GM19395 (cell line): ENCODE measurements at regions not wholly inside any gene's neighbourhood (a gene's known extent, or its start where the extent isn't known, plus 50 kb on each side); places are given as distances from the start of the nearest gene placed in this dataset.
"Not testable (repeated sequence)": the region's sequence is repeated elsewhere in the genome, so short reads cannot be mapped to it uniquely, and the experiment has no call there.

ENCODE experiments used
- ATAC-seq: cut with Tn5 transposase; IDR thresholded peaks from one replicate; pipeline ENCODE4 v1.9.1; 2021; ENCODE audit warnings: mild to moderate bottlenecking, moderate library complexity; ENCODE audit not compliant: unreplicated experiment

DNA sequence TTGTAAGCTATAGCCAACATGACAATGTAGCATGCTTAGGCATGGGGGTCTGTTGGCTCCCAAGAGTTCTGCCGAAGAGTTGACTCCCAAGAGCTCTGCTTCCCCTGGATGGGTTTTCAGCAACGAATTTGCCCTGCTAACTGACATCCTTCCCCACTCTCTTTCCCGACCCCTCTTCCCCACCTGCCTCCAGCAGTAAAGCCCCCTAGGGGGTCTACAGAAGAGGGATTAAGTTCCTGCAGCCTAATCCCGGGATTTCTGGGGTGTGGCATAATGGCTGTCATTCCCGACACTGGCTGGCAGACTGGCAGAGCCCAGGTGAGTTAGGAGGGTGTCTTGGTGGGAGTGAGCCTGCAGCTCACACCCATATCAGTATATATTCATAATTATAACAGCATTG lies 121.0 kb upstream of the ZNF184 start:
- ATAC-seq: no peak

DNA sequence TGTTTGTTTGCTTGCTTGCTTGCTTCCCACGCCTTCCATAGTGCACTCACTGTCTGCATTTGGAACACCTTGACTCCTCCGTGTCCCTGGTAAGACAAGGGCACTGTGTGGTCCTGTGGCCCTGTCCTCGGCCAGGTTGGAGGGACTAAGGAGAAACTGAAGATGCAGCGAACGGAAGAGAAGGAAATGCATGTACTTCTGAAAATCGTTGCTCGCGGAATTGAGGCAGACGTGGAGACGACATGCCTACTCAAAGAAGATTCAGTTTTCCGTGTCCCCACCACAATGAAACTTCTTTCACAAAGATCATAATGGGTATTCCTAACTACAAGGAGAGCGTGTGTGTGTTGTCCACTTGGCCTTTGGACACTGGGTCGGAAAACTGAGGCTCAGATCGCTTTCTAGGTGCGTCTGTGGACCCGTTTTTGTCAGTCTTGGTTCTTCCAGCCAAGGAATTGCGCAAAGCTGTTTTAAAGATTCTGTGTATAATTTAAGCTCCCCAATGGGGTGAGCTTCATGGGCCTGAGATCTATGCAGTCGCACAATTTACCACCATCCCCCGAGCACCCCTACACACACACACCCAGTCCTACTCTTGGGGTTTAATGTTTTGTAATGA lies 120.4 kb upstream of the ZNF184 start:
- peak; percentile 24 for ATAC-seq

DNA sequence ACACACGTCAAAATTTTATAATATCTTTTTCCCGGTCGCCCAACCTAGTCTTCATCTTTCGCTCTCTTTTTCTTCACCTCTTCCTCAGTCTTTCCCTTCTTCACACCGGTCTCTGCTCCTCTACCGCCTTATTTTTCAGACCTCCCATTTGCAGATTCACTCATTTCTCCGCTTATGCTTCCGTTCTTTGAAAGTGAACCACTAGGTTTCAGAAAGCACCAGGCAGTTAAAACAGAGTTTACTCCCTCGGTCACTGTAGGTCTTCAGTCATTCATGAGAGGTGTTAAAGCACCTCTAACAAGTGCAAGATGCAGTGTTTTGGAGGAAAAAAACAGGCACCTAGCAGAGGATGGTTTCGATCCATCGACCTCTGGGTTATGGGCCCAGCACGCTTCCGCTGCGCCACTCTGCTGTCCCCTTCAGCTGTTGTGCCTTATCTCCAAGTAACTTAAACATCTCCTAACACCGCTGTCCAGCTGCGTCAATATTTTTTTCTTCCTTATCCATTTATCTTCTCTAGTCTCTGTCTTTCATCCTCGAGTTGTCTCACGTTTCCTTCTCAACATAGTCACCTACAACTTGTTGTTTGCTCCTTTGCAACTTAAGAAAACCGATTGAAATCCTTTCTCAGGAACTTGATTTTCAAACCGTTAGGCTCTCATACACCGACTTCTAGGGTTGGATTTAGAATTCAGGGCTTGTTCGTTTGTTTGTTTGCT lies 119.7 kb upstream of the ZNF184 start:
- peak; percentile 91 for ATAC-seq

DNA sequence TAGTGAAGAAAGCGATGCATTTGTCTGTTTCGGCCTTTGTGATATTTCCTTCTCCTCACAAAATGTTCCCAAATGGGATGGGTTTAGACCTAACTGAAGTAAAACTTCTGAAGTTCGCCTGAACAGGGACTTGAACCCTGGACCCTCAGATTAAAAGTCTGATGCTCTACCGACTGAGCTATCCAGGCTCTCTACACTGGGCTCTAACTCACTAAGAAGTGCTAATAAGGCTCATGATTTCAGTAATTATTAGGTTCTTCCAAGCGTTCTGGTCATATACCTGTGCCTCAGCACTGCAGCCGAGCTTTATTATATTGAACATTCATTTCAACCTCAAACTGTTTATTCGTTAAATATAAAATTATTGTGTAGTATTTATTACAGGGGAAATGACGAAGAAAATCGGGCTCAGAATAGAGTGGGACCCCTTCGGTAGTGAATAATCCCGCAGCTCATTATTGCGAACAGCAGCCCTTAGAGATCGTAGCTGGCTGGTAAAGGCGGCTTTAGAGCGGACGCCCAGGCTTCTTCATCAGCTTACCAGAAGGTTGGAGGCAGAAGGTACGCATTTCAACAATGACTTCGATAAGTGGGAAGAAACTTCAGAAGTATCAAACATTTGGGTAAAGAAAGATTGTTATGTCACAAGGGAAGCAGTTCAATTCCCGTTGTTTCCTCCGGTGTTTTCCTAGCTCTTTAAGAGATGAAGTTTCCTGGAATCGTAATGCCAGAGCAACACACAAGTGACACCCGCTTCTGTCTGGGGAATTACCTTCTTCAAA lies 119.0 kb upstream of the ZNF184 start:
- ATAC-seq: no peak

DNA sequence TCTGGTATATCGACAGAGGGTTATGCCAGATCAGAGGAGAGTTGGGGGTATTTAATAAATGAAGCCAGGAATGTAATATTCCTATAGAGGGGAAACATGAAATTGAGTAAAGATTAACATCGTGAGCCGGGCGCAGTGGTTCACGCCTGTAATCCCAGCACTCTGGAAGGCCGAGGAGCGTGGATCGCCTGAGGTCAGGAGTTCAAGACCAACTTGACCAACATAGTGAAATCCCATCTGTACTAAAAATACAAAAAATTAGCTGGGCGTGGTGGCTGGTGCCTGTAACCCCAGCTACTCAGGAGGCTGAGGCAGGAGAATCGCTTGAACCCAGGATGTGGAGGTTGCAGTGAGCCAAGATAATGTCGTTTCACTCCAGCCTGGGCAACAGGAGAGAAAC lies 112.4 kb upstream of the ZNF184 start:
- ATAC-seq: not testable (repeated sequence)

DNA sequence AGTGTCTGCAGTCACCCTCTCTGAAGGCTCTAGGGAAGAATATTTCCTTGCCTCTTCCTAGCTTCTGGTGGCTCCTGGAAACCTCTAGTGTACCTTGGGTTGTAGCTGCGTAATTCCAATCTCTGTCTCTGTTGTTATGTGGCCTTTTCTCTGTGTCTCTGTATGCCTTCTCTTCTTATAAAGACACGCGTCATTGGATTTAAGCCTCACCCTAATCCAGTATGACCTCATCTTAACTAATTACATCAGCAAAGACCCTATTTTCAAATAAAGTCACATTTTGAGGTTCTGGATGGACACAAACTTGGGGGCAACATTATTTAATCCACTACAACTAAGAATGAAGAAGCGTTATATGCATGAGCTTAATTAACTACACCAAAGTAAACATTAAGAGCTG lies 111.4 kb upstream of the ZNF184 start:
- ATAC-seq: no peak

DNA sequence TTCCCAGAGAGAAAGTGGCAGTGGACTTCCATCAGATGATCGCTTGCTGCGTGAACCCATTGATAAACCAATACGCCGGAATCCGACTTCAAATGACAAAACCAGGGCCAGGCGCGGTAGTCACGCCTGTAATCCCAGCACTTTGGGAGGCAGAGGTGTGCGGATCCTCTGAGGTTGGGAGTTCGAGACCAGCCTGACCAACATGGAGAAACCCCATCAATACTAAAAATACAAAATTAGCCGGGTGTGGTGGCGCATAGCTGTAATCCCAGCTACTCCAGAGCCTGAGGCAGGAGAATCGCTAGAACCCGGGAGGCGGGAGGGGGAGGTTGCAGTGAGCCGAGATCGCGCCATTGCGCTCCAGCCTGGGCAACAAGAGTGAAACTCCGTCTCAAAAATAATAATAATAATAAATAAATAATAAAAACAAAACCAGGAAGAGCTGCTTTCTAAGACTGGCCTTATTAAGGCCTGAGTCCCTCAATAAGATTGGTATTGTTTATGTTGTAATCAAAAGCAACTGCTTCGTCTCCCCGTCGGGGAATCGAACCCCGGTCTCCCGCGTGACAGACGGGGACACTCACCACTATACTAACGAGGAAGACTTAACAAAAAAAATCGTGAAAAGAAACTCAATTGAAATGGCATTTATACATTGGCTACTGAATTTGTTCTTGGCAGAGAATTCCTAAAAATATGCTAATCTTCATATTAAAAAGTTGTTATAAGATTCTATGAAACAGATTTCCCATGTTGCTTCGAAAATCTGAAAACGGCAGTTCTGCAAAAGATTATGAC lies 110.2 kb upstream of the ZNF184 start:
- ATAC-seq: no peak

DNA sequence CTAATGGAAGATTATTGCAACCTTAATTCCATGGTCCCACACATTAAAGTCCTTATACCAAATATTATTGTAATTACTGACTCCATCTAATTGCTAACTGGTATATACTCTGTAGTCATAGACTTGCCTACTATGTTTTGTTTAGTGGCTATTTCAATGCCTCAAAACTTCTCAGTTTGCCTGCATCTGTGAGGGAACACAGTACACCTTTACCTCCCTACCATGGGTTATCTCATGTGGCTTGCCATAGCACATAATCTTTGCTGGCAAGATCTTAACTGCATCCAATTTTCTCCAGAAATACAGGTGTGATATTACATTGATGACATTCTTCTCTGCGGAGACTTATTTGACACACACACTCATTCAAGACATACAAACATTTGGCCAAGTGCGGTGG lies 107.1 kb upstream of the ZNF184 start:
- ATAC-seq: no peak

DNA sequence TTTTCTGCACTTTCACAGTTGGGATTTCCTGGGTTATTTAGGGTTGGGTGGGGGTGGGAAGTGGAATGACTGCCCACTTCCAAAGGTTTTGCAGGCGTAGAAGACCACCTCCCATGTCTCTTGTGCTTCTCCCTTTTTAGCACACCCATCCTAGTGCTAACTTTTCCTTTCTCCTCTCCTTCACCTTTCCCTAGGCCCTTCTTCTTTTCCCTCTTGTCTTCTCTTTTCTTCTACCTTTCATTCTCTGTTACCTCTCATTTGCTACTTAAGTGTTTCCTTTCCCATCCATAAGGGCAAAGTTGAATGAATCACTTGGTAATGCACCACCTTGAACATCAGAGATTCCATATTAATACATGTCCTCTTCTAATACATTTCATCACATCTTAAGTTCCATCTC lies 105.0 kb upstream of the ZNF184 start:
- ATAC-seq: no peak

DNA sequence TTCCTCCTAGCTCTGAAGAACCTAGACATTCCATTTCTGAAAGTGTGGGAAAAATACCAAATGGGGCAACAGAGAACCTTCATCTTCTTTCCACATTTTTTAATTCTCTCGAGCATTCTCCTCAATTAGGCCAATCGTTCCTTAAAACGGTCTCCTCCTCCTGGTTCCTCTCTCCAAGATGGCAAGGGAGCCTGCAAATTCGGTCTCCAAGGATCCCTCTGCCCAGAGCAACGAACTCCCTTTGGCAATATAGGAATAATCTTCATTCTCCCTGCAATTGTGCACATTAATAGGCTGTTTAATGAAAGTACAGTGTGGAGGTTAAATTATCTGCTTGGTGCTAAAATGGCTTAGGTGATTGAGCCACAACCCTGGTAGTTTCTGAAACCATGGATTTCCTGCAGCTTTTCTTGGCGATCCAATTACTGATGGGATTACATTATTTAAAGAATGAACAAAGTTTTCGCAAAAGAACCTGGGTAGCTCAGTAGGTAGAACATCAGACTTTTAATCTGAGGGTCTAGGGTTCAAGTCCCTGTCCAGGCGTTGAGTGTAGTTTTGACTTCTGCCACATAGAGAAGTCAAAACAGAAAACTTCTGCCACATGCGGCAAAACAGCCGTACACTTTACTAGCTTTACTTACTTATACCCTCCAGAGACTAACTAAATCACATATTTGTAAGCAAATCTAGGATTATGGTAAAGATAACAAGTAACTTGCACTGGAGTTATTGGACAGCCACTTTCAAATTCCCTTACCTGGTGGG lies 102.9 kb upstream of the ZNF184 start:
- no peak for ATAC-seq

DNA sequence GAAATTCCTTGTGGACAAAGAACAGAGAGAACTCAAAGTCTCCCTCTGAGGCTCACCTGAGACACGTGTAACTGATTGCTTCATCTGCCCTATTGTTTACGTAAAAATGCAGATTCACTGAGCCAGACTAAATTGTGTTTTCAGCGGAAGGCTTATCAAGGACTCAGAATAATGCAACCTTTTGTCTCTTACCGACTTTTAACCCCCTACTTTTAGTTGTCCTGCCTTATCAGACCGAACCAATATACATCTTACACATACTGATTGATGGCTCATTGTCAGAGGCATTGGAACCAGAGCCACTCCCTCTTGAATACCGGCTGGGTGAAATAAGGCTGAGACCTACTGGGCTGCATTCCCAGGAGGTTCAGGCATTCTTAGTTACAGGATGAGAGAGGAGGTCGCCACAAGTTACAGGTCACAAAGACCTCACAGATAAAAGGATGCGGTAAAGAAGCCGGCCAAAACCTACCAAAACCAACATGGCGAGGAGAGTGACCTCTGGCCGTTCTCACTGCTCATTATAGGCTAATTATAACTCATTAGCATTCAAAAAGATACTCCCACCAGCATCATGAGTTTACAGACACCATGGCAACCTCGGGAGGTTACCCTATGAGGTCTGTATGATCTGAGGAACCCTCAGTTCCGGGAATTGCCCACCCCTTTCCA lies 95.5 kb upstream of the ZNF184 start:
- no peak for ATAC-seq

DNA sequence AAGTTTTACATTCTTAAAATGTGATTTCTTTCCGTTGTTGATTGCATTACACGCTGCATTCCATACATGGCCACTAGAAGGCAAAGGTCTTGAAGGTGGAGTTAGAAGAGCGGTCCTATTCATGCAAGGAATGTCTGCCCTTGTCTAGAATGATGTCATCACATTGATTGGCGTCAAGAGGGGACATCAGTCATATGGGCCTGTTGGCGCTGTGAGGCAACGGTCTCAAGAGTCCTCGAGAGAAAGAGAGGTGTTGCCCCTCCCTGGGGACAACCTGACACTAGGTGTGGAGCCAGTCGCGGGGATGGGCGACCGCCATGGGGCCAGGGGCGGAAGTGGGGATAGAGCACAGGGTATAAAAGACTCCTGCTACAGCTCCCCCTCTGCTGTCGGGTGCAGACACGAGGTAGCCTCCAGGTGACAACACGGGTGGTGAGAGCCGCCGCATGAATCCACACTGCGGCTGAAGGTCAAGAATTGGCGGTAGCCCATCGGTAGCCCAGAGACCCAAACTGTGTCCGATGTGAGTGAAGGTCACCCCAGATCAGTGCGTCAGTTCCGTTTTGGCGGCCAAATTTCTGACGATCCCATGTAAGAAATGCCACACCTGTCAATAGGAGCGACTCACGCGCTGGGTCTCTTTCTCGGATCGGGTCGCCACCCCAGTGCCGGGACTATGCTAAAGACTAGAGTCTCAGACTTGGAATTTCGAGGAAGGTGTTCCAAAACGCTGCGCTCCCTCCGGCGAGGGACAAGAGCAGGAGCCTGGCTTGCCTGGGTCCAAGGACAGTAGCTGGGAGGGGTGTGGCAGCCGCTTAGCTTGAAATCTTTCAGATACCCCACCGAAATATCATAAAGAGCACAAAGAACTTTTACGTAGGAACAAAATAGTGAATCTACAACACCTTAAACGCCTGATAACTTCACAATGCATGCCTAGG lies 93.2 kb upstream of the ZNF184 start:
- ATAC-seq: no peak

DNA sequence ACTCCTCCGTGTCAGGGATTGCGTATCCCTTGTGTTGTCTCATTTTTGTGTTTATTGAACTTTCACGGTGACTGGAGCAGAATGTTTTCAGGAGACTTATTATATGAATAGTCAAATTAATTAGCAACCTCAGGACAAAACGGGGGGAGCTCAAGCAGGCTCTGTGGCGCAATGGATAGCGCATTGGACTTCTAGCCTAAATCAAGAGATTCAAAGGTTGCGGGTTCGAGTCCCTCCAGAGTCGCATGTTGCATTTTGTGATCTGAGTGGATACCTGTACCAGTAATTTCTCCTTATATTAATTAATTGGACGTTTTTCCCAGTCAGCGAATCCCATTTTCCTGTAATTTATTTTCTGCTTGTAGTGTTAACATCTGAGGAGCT lies 89.1 kb upstream of the ZNF184 start:
- no peak for ATAC-seq

DNA sequence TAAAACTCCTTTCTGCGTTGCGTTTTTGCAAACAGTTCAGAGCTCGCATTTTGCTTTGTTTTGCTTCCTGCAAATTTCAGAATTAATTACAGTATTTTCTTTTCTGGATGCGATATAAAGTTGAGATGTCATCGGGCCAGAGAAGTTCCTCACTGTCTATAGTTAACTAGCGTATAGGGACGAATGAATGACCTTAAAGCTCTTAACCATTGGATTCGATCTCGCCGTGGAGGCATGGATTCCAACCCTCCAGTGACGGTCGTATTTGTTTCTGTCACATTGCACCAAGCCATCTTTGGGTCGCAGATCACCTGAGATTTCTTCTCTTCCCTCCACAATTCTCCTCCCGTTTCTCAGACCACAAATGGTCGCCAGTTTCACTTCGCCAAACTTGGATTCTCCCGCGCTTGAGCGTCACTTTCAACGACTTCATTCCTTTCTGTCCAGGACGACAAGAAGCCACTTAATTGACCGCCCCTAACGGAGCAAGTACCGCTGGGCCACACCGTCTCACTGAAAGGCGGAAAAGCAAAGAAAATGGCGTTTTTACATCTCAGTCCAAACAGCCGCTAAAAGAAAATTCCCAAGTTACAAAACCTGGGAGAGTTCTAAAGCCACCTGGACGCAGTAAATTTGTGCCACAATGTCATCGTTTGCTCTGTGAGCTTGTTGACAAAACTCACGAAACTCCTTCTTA lies 85.3 kb upstream of the ZNF184 start:
- no peak for ATAC-seq

DNA sequence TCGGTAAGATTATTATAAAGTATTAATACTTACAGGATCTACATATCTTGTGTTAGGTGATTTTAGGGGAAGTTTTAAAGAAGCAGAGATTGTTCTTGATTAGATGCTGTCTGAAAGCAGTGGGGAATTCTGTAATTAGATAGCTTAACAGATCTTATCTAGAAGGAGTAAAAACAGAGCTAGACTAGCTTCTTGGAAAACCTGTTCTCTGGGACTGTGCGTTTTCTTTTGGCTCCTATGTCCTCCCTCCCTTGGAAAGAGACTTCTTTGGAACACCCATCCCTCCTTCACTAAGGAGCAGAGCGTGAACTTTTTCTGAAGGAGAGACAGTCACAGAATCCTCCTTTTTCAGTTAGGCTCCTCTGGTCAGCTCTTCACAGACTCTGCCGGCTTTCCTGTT lies 83.5 kb upstream of the ZNF184 start:
- ATAC-seq: no peak

DNA sequence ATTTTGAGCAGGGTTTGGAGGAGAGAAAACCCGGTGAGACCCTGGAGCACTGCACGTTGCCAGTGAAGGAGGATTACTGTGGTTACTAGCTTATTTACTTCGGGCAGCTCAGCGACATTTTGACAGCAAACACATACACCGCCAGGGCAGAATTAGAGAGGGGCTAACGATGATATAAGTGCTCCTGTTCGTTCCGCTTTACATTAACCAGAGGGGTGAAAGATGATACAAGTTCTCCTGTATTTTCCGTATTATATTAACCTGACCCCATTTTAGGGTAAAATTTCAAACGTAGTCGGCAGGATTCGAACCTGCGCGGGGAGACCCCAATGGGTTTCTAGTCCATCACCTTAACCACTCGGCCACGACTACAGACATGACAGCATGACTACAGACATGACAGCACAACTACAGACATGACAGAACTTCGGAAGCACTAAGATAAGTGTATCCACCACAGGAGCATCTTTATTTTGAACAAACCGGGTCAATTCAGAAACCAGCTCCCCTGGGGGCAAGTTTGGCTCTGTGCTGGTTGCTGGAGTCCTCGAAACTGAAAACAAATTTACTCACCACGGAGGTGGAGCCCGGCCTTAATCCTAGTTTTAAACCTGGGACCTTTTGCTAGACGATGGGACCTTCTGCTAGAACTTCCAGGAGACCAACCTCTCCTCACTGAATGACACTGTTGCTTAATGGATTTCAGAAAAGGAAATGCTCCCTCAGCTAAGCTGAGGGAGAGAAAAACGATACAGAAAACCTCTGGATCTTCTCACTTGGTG lies 80.4 kb upstream of the ZNF184 start:
- no peak for ATAC-seq

DNA sequence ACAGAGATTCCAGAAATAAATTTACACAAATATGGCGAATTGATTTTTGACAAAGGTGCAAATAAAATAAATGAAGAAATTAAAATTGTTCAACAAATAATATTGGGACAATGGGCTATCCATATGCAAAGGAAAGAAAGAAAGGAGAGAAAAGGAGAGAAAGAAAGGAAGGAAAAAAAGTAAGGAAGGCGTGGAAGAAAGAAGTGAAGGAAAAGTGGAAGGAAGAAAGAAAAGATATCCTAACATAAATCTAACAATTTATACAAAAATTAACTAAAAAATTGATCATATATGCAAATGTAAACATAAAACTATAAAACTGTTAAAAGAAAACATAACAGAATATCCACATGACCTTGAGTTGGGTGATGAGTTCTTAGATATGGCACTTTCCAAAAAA lies 78.7 kb upstream of the ZNF184 start:
- ATAC-seq: no peak

DNA sequence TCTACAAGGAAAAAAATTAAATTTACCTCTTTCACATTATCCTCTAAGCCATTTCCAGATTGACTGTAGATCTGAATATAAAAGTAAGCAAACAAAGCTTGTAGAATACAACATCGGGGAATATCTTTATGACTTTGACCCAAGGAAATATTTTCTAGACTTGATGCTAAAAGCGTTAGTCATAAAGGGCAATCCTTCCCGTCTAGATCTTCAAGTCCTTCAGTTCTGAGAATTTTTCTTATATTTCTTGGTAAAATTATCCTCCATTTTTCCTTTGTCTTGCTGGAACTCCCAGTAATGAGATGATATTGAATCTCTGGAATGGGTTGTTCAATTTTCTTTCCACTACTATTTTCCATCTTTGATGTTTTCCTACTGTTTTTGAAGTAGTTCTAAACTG lies 77.8 kb upstream of the ZNF184 start:
- no peak for ATAC-seq
